Panc1 (cell line): ENCODE measurements at regions not wholly inside any gene's neighbourhood (a gene's known extent, or its start where the extent isn't known, plus 50 kb on each side); places are given as distances from the start of the nearest gene placed in this dataset.

Experiments
- ATAC-seq: fragments of 200-7000 bp; cut with Tn5 transposase; 2 replicates; pipeline ENCODE4 v1.9.1; 2020; ENCODE audit warnings: mild to moderate bottlenecking, moderate library complexity
- BruUV-seq: library from RNA; stranded (reverse); fragments of 400-500 nt; replicated peaks from 2 replicates; lab custom pipeline; 2021; lab: Mats Ljungman, UMichigan
- CTCF ChIA-PET: fragments of 300-600 bp; sonication (Branson Sonifier 250); formaldehyde crosslinking; loops from one replicate; lab custom pipeline; 2022; ENCODE audit warnings: antibody characterized with exemption; lab: Charles Lee
- POLR2A ChIA-PET: fragments of 300-600 bp; sonication (Branson Sonifier 250); formaldehyde crosslinking; loops from one replicate; lab custom pipeline; 2022; ENCODE audit warnings: antibody characterized with exemption; lab: Charles Lee
- DNase-seq: peaks from one replicate; pipeline ENCODE4 v3.0.0-alpha.2; 2010; ENCODE audit warnings: low read depth, low spot score
- H3K27ac ChIP-seq: 2 replicates; pipeline ENCODE4 v1.5.1; 2011; ENCODE audit warnings: mild to moderate bottlenecking, low read length, inconsistent platforms
- H3K27me3 ChIP-seq: fragments of 200-500 bp; sonication (Bioruptor generic); 2 replicates; pipeline ENCODE4 v1.6.0; 2014; ENCODE audit warnings: low read length, inconsistent platforms; ENCODE audit not compliant: control insufficient read depth, insufficient read depth
- H3K36me3 ChIP-seq: fragments of 200-500 bp; sonication (Bioruptor generic); 2 replicates; pipeline ENCODE4 v1.5.1; 2014; ENCODE audit warnings: inconsistent platforms, mild to moderate bottlenecking, low read length, moderate library complexity; ENCODE audit not compliant: control insufficient read depth, insufficient read depth
- H3K4me1 ChIP-seq: 2 replicates; pipeline ENCODE4 v1.5.1; 2011; ENCODE audit warnings: inconsistent platforms, mild to moderate bottlenecking, low read length, moderate library complexity; ENCODE audit not compliant: control insufficient read depth, insufficient read depth
- H3K4me3 ChIP-seq, 2 experiments: 2 replicates each; pipeline ENCODE4 v1.5.1; 2011 to 2012; ENCODE audit warnings: low read depth in 2 of 2, low read length in 2 of 2, mild to moderate bottlenecking in 2 of 2, inconsistent platforms in 1 of 2, moderate library complexity in 1 of 2
- H3K9me3 ChIP-seq: fragments of 200-500 bp; sonication (Bioruptor generic); 2 replicates; pipeline ENCODE4 v1.5.1; 2014; ENCODE audit warnings: low read depth, mild to moderate bottlenecking, inconsistent platforms, low read length, moderate library complexity; ENCODE audit not compliant: control insufficient read depth, insufficient read depth
- CTCF ChIP-seq: fragments of 450-650 bp; IDR thresholded peaks from 2 replicates; pipeline ENCODE4 v1.5.1; 2017; ENCODE audit warnings: mild to moderate bottlenecking
- POLR2AphosphoS5 ChIP-seq: IDR thresholded peaks from 2 replicates; pipeline ENCODE4 v1.6.1; 2012; ENCODE audit warnings: mild to moderate bottlenecking, low read depth, low read length, moderate library complexity
- SIN3A ChIP-seq: IDR thresholded peaks from 2 replicates; pipeline ENCODE4 v1.6.1; 2012; ENCODE audit warnings: low read depth, mild to moderate bottlenecking, low read length, moderate library complexity, borderline replicate concordance; ENCODE audit not compliant: insufficient read depth
- TCF7L2 ChIP-seq: IDR thresholded peaks from 2 replicates; pipeline ENCODE4 v1.6.1; 2011; ENCODE audit warnings: mild to moderate bottlenecking, low read depth, low read length, inconsistent platforms
- in situ Hi-C: cut with HindIII; loops from 2 replicates; pipeline ENCODE4 v1.10.0; 2016; ENCODE audit warnings: low sequenced_read_pairs, low pct_unique_long_range_greater_than_20kb
- intact Hi-C: fragments of 100-400 bp; cut with micrococcal nuclease; formaldehyde crosslinking; loops from one replicate; pipeline ENCODE4 v1.10.0; 2022; ENCODE audit not compliant: unreplicated experiment
- TF ChIP-seq, protein P1 (sequence below), 2 experiments: IDR thresholded peaks; 2 replicates each; pipeline ENCODE4 v1.6.1; 2011 to 2012; ENCODE audit warnings: low read depth in 2 of 2, control low read depth in 1 of 2, low read length in 1 of 2, mild to moderate bottlenecking in 1 of 2, moderate library complexity in 1 of 2; ENCODE audit not compliant: insufficient read depth in 1 of 2

GRCh38 chr12:18967814-18968213 is 161.7 kb upstream of the PLEKHA5 start:
- Histone ChIP-seq H3K4me3 (no peak overlapping the region), H3K4me1 (no peaks in the 10 kb centered on the region), H3K27me3 (no peaks in the 10 kb centered on the region), H3K9me3 (no peaks in the 10 kb centered on the region), H3K27ac (no peak overlapping the region), H3K36me3 (no peaks in the 10 kb centered on the region)
- BruUV-seq: no TSS peak
- in situ Hi-C loops (no loop called here), intact Hi-C loops (no loop called here)
- ATAC-seq (no peak), DNase-seq (no peak)
- TF ChIP-seq TCF7L2 (no peak), SIN3A (no peak), CTCF (no peak), POLR2AphosphoS5 (no peak)
- TF ChIP-seq, protein P1, sequence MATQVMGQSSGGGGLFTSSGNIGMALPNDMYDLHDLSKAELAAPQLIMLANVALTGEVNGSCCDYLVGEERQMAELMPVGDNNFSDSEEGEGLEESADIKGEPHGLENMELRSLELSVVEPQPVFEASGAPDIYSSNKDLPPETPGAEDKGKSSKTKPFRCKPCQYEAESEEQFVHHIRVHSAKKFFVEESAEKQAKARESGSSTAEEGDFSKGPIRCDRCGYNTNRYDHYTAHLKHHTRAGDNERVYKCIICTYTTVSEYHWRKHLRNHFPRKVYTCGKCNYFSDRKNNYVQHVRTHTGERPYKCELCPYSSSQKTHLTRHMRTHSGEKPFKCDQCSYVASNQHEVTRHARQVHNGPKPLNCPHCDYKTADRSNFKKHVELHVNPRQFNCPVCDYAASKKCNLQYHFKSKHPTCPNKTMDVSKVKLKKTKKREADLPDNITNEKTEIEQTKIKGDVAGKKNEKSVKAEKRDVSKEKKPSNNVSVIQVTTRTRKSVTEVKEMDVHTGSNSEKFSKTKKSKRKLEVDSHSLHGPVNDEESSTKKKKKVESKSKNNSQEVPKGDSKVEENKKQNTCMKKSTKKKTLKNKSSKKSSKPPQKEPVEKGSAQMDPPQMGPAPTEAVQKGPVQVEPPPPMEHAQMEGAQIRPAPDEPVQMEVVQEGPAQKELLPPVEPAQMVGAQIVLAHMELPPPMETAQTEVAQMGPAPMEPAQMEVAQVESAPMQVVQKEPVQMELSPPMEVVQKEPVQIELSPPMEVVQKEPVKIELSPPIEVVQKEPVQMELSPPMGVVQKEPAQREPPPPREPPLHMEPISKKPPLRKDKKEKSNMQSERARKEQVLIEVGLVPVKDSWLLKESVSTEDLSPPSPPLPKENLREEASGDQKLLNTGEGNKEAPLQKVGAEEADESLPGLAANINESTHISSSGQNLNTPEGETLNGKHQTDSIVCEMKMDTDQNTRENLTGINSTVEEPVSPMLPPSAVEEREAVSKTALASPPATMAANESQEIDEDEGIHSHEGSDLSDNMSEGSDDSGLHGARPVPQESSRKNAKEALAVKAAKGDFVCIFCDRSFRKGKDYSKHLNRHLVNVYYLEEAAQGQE (IDR thresholded peaks at IDR 0.05; ENCODE audit: insufficient read depth in 1 of 2, low read depth in 2 of 2, low read length in 1 of 2): no peak
- ChIA-PET POLR2A (no interaction called here), CTCF (no interaction called here)

DNA sequence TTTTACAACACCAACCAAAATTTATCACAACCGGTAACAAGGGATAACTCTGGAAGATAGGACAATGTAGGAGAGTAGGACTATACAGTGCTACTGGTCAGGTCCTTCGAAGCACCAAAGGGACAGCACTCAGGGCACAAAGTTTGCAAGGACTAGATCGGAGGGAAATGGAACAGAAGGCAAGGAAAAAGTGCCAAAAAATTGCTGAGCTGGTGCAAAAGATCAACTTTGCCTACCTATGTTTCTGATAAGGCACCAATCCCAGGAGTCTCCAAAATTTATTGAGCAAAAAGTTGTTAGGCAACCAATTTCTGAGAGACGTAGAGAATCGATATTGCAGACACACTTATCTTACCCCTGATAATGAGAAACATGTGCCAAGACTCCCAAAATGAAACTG is 160.0 kb upstream of the PLEKHA5 start:
- Histone ChIP-seq H3K4me1 (no peaks in the 10 kb centered on the region), H3K27ac (no peak overlapping the region), H3K27me3 (no peaks in the 10 kb centered on the region), H3K4me3 (no peak overlapping the region), H3K9me3 (no peaks in the 10 kb centered on the region), H3K36me3 (no peaks in the 10 kb centered on the region)
- TF ChIP-seq, protein P1 (IDR thresholded peaks at IDR 0.05; ENCODE audit: insufficient read depth in 1 of 2, low read depth in 2 of 2, low read length in 1 of 2): no peak
- no peak for TF ChIP-seq SIN3A
- TF ChIP-seq TCF7L2: no peak
- BruUV-seq: no TSS peak
- ChIA-PET CTCF (no interaction called here), POLR2A (no interaction called here)
- ATAC-seq: no peak
- DNase-seq: no peak
- in situ Hi-C loops (no loop called here), intact Hi-C loops (no loop called here)
